Right lobe of liver (tissue), 6 donors: ENCODE measurements at regions not wholly inside any gene's neighbourhood (a gene's known extent, or its start where the extent isn't known, plus 50 kb on each side); places are given as distances from the start of the nearest gene placed in this dataset.
"Not testable (repeated sequence)": the region's sequence is repeated elsewhere in the genome, so short reads cannot be mapped to it uniquely, and the experiment has no call there.

ENCODE experiments used
- ATAC-seq, 4 donors: fragments of 200-7000 bp; cut with Tn5 transposase; one replicate each; pipeline ENCODE4 v1.9.1; 2020; ENCODE audit warnings: mild to moderate bottlenecking in 4 of 4, moderate library complexity in 4 of 4
- DNase-seq, 3 donors: peaks; one replicate each; pipeline ENCODE4 v3.0.0-alpha.2; 2020
- H3K27ac ChIP-seq, 3 donors: fragments of 200-600 bp; one replicate each; pipeline ENCODE4 v1.8.0; 2022
- H3K27me3 ChIP-seq, 2 donors: fragments of 200-600 bp; one replicate each; pipeline ENCODE4 v1.8.0; 2022
- H3K36me3 ChIP-seq, 4 donors: fragments of 200-600 bp; sonication (generic) in 1 of 4; one replicate each; pipeline versions ENCODE4 v1.5.1 to v1.8.0; 2017 to 2022; ENCODE audit warnings: control low read depth in 1 of 4
- H3K4me1 ChIP-seq, 4 donors: fragments of 200-600 bp; sonication (generic) in 1 of 4; one replicate each; pipeline versions ENCODE4 v1.5.1 to v1.8.0; 2017 to 2022; ENCODE audit warnings: control low read depth in 1 of 4
- H3K4me3 ChIP-seq, 3 donors: fragments of 200-600 bp; one replicate each; pipeline ENCODE4 v1.8.0; 2022
- H3K9me3 ChIP-seq, 4 donors: fragments of 200-600 bp; sonication (generic) in 1 of 4; one replicate each; pipeline versions ENCODE4 v1.5.1 to v1.8.0; 2017 to 2022; ENCODE audit warnings: control low read depth in 1 of 4
- POLR2A ChIP-seq: fragments of 450-650 bp; IDR thresholded peaks from one replicate; pipeline ENCODE4 v1.6.1; 2017; ENCODE audit warnings: antibody characterized with exemption, mild to moderate bottlenecking
- WGBS: methylation state at CpG from one replicate; pipeline ENCODE4 v1.1.6; 2018; ENCODE audit warnings: low coverage, low lambda C conversion rate; ENCODE audit not compliant: insufficient coverage; ENCODE audit errors: missing lambda C conversion rate; 5-methylcytosine and 5-hydroxymethylcytosine counted together
- intact Hi-C, 2 donors: fragments of 100-400 bp; cut with DNase I; formaldehyde crosslinking; loops; one replicate each; pipeline versions ENCODE4 v1.11.2 to v1.14.1; 2022
- TF ChIP-seq, protein P1 (sequence below), 4 donors: fragments of 200-600 bp in 3 of 4; fragments of 450-650 bp in 1 of 4; IDR thresholded peaks; one replicate each; pipeline versions ENCODE4 v1.5.1 to v1.8.0; 2016 to 2022; ENCODE audit warnings: antibody characterized with exemption in 4 of 4, mild to moderate bottlenecking in 2 of 4
- donor health status: DM: no; HTN: yes; CAD: no.
- donor health status: DM: no; HTN: no; CAD: no.
- donor health status: DM: no; HTN: no; CAD: no.
- donor health status: DM: no; HTN: yes; CAD: no.
- donor health status: DM: no; HTN: yes; CAD: no.

DNA sequence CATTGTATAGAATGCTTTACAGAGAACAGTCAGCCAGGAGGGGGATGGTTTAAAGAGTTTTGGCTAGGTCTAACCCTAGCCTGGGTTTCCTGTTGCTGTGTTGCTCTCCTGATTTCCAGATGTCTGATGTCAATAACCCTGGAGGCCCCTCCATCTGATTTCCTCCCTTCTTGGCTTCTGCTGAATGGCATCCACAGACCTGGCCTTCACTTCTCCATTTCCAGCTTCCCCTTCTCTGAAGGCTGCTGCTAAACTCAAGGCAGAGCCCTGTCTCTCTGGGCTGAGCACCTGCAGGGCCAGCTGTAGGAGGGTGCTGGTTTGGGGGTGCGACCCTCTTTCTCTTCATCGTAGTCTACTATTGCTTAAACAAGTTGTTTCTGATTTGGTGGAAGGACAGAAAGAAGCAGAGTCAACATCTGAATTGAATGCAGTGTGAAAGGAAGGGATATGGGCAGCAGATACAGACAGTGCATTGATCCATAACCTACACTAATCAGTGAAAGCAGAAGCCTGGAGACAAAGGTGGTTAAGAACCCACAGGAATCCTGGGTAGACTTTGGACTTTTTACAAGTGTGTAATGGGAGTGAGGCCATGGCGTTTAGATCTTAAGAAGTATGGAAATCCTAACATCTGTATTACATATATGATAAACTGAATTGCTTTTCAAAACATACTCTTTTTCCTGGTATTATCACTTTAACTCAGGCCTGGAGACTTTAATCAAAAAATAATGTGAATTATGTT is 153.6 kb downstream of the HRH4 start:
- Histone ChIP-seq H3K36me3 (no peaks in the 10 kb centered on the region), H3K27ac (no peak overlapping the region), H3K4me3 (no peak overlapping the region), H3K9me3 (no peaks in the 10 kb centered on the region), H3K4me1 (no peaks in the 10 kb centered on the region), H3K27me3 (no peaks in the 10 kb centered on the region)
- intact Hi-C loops: no loop called here
- TF ChIP-seq, protein P1, sequence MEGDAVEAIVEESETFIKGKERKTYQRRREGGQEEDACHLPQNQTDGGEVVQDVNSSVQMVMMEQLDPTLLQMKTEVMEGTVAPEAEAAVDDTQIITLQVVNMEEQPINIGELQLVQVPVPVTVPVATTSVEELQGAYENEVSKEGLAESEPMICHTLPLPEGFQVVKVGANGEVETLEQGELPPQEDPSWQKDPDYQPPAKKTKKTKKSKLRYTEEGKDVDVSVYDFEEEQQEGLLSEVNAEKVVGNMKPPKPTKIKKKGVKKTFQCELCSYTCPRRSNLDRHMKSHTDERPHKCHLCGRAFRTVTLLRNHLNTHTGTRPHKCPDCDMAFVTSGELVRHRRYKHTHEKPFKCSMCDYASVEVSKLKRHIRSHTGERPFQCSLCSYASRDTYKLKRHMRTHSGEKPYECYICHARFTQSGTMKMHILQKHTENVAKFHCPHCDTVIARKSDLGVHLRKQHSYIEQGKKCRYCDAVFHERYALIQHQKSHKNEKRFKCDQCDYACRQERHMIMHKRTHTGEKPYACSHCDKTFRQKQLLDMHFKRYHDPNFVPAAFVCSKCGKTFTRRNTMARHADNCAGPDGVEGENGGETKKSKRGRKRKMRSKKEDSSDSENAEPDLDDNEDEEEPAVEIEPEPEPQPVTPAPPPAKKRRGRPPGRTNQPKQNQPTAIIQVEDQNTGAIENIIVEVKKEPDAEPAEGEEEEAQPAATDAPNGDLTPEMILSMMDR (IDR thresholded peaks at IDR 0.05): no peak
- no peak for TF ChIP-seq POLR2A
- no peak for DNase-seq
- ATAC-seq: no peak
- 30% methylated on average over 3 of the region's 3 CpGs for WGBS

GRCh38 chr18:24616653-24617052 is 156.2 kb downstream of the HRH4 start:
- Histone ChIP-seq H3K4me1 (no peaks in the 10 kb centered on the region), H3K27ac (no peak overlapping the region), H3K9me3 (no peaks in the 10 kb centered on the region), H3K36me3 (no peaks in the 10 kb centered on the region), H3K4me3 (no peak overlapping the region), H3K27me3 (no peaks in the 10 kb centered on the region)
- no peak for ATAC-seq
- 39% methylated on average over 3 of the region's 3 CpGs for WGBS
- DNase-seq: no peak
- TF ChIP-seq POLR2A: no peak
- TF ChIP-seq, protein P1 (IDR thresholded peaks at IDR 0.05): no peak
- intact Hi-C loops: no loop called here

- H3K27ac ChIP-seq, DNase-seq, H3K36me3 ChIP-seq, intact Hi-C loops, H3K27me3 ChIP-seq, H3K9me3 ChIP-seq, H3K4me1 ChIP-seq, H3K4me3 ChIP-seq, ATAC-seq: not testable (repeated sequence)
- WGBS: no CpG with 5 or more reads among the region's 17 CpGs
These were observed 164.0 kb downstream of the HRH4 start for GRCh38 chr18:24624421-24624820.

GRCh38 chr18:24627644-24628315 is 167.3 kb downstream of the HRH4 start:
- H3K36me3 ChIP-seq: no peaks in the 10 kb centered on the region
- no peak for ATAC-seq
- no peaks in the 10 kb centered on the region for H3K4me1 ChIP-seq
- no peak for DNase-seq
- H3K9me3 ChIP-seq: no peaks in the 10 kb centered on the region
- H3K27ac ChIP-seq: no peak overlapping the region
- H3K4me3 ChIP-seq: no peak overlapping the region
- WGBS: 31% methylated on average over 3 of the region's 4 CpGs
- no peaks in the 10 kb centered on the region for H3K27me3 ChIP-seq
- intact Hi-C loops: no loop called here
- TF ChIP-seq, protein P1 (IDR thresholded peaks at IDR 0.05): no peak
- no peak for TF ChIP-seq POLR2A

- no peaks in the 10 kb centered on the region for H3K36me3 ChIP-seq
- WGBS: 13% methylated on average over 1 of the region's 1 CpG
- H3K27me3 ChIP-seq: no peaks in the 10 kb centered on the region
- DNase-seq (no peak), ATAC-seq (no peak)
- H3K27ac ChIP-seq: no peak overlapping the region
- no peaks in the 10 kb centered on the region for H3K9me3 ChIP-seq
- intact Hi-C loops: no loop called here
- H3K4me3 ChIP-seq: no peak overlapping the region
- no peak for TF ChIP-seq POLR2A
- TF ChIP-seq, protein P1 (IDR thresholded peaks at IDR 0.05): no peak
- no peaks in the 10 kb centered on the region for H3K4me1 ChIP-seq
These were observed 167.9 kb downstream of the HRH4 start for GRCh38 chr18:24628326-24628725.
